AG09309 (cell line): ENCODE measurements at regions not wholly inside any gene's neighbourhood (a gene's known extent, or its start where the extent isn't known, plus 50 kb on each side); places are given as distances from the start of the nearest gene placed in this dataset.

ENCODE experiments used
- DNase-seq: peaks from one replicate; pipeline ENCODE4 v3.0.0-alpha.2; 2010; ENCODE audit warnings: low read depth
- H3K4me3 ChIP-seq: 2 replicates; pipeline ENCODE4 v1.5.1; 2011; ENCODE audit warnings: mild to moderate bottlenecking, low read depth, low read length, moderate library complexity; ENCODE audit not compliant: control insufficient read depth
- CTCF ChIP-seq: IDR thresholded peaks from 2 replicates; pipeline ENCODE4 v1.5.1; 2011; ENCODE audit warnings: mild to moderate bottlenecking, low read depth, low read length, inconsistent platforms; ENCODE audit not compliant: insufficient read depth, control insufficient read depth; ENCODE audit errors: missing control alignments

- DNase-seq = no peak
These were observed 758.2 kb upstream of the CDH7 start for GRCh38 chr18:64992654-64993053.

GRCh38 chr18:64991102-64991501 is 759.7 kb upstream of the CDH7 start:
- no peak for TF ChIP-seq CTCF
- no peak for DNase-seq

More at GRCh38 chr18:64992654-64993053, 758.2 kb upstream of the CDH7 start:
- TF ChIP-seq CTCF = no peak
- no peak overlapping the region for H3K4me3 ChIP-seq

GRCh38 chr18:64986906-64987495 is 763.8 kb upstream of the CDH7 start:
- no peak overlapping the region for H3K4me3 ChIP-seq
- TF ChIP-seq CTCF = no peak
- no peak for DNase-seq

More at GRCh38 chr18:64991102-64991501, 759.7 kb upstream of the CDH7 start:
- no peak overlapping the region for H3K4me3 ChIP-seq

- no peak for TF ChIP-seq CTCF
- H3K4me3 ChIP-seq = no peak overlapping the region
- no peak for DNase-seq
These were observed 767.1 kb upstream of the CDH7 start for GRCh38 chr18:64983497-64984238.

GRCh38 chr18:64982414-64983055 is 768.3 kb upstream of the CDH7 start:
- DNase-seq = no peak
- no peak for TF ChIP-seq CTCF
- H3K4me3 ChIP-seq = no peak overlapping the region

GRCh38 chr18:64981915-64982314 is 768.9 kb upstream of the CDH7 start:
- no peak for DNase-seq
- TF ChIP-seq CTCF = no peak
- H3K4me3 ChIP-seq = no peak overlapping the region
